ENCODE measurements at regions not wholly inside any gene's neighbourhood (a gene's known extent, or its start where the extent isn't known, plus 50 kb on each side); places are given as distances from the start of the nearest gene placed in this dataset.

- DNase-seq (ENCODE audit: low read depth): no peak
- no peak overlapping the region for H3K4me3 ChIP-seq (ENCODE audit: low read depth, low read length)
- no peak for TF ChIP-seq CTCF (conservative IDR thresholded peaks at IDR 0.05; ENCODE audit: low read depth, low read length)
Measured at GRCh38 chr13:32924886-32925285, 91.3 kb upstream of the KL start.

- no peak for DNase-seq (ENCODE audit: low read depth)
- no peak for TF ChIP-seq CTCF (conservative IDR thresholded peaks at IDR 0.05; ENCODE audit: low read depth, low read length)
- no peak overlapping the region for H3K4me3 ChIP-seq (ENCODE audit: low read depth, low read length)
Measured at GRCh38 chr13:32925506-32925905, 90.7 kb upstream of the KL start.

GRCh38 chr13:32932376-32932775, 83.8 kb upstream of the KL start:
- no peak for DNase-seq (ENCODE audit: low read depth)
- TF ChIP-seq CTCF (conservative IDR thresholded peaks at IDR 0.05; ENCODE audit: low read depth, low read length): no peak
- H3K4me3 ChIP-seq (ENCODE audit: low read depth, low read length): no peak overlapping the region

- no peak overlapping the region for H3K4me3 ChIP-seq (ENCODE audit: low read depth, low read length)
- no peak for DNase-seq (ENCODE audit: low read depth)
- TF ChIP-seq CTCF (conservative IDR thresholded peaks at IDR 0.05; ENCODE audit: low read depth, low read length): no peak
Measured at GRCh38 chr13:32936716-32937115, 79.5 kb upstream of the KL start.

GRCh38 chr13:32938314-32938713, 77.9 kb upstream of the KL start:
- TF ChIP-seq CTCF (conservative IDR thresholded peaks at IDR 0.05; ENCODE audit: low read depth, low read length): no peak
- H3K4me3 ChIP-seq (ENCODE audit: low read depth, low read length): no peak overlapping the region
- no peak for DNase-seq (ENCODE audit: low read depth)

- no peak for TF ChIP-seq CTCF (conservative IDR thresholded peaks at IDR 0.05; ENCODE audit: low read depth, low read length)
- peak; percentile 44 for DNase-seq (ENCODE audit: low read depth)
- H3K4me3 ChIP-seq (ENCODE audit: low read depth, low read length): no peak overlapping the region
Measured at GRCh38 chr13:32938907-32939306, 77.3 kb upstream of the KL start.

- H3K4me3 ChIP-seq (ENCODE audit: low read depth, low read length): no peak overlapping the region
- no peak for TF ChIP-seq CTCF (conservative IDR thresholded peaks at IDR 0.05; ENCODE audit: low read depth, low read length)
- DNase-seq (ENCODE audit: low read depth): no peak
Measured at GRCh38 chr13:32940601-32941000, 75.6 kb upstream of the KL start.
